Fibroblast of the aortic adventitia (primary cell): ENCODE measurements at regions not wholly inside any gene's neighbourhood (a gene's known extent, or its start where the extent isn't known, plus 50 kb on each side); places are given as distances from the start of the nearest gene placed in this dataset.

Source experiments
- DNase-seq: peaks from one replicate; pipeline ENCODE4 v3.0.0-alpha.2; 2010; ENCODE audit warnings: low read depth
- H3K4me3 ChIP-seq: 2 replicates; pipeline ENCODE4 v1.5.1; 2011; ENCODE audit warnings: low read depth, mild to moderate bottlenecking, control low read depth, low read length, moderate library complexity
- TF ChIP-seq, protein P1 (sequence below): IDR thresholded peaks from 2 replicates; pipeline ENCODE4 v1.5.1; 2011; ENCODE audit warnings: mild to moderate bottlenecking, low read length, control low read depth, inconsistent platforms; ENCODE audit not compliant: insufficient read depth

DNA sequence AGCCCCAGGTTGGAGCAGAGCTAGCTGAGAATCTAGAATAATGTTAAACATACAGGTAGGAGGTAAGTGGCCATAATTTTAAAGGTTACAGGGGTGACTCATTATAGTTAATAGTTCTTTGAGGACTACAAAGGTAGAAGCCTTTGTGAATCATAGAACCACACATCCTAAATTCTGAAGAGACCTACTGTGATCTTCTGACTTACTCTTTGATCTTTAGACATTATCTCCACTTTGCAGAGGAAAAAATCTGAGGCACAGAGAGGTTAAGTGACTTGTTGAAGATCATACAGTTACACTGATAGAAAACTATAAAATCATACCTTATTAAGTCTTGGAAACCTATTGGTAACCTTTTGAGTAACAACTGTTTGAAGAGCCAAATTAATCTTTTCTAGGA is 1051.3 kb upstream of the NRXN1 start:
- DNase-seq: no peak
- TF ChIP-seq, protein P1, sequence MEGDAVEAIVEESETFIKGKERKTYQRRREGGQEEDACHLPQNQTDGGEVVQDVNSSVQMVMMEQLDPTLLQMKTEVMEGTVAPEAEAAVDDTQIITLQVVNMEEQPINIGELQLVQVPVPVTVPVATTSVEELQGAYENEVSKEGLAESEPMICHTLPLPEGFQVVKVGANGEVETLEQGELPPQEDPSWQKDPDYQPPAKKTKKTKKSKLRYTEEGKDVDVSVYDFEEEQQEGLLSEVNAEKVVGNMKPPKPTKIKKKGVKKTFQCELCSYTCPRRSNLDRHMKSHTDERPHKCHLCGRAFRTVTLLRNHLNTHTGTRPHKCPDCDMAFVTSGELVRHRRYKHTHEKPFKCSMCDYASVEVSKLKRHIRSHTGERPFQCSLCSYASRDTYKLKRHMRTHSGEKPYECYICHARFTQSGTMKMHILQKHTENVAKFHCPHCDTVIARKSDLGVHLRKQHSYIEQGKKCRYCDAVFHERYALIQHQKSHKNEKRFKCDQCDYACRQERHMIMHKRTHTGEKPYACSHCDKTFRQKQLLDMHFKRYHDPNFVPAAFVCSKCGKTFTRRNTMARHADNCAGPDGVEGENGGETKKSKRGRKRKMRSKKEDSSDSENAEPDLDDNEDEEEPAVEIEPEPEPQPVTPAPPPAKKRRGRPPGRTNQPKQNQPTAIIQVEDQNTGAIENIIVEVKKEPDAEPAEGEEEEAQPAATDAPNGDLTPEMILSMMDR: no peak
- no peak overlapping the region for H3K4me3 ChIP-seq

GRCh38 chr2:52082646-52083045 is 1050.7 kb upstream of the NRXN1 start:
- no peak overlapping the region for H3K4me3 ChIP-seq
- TF ChIP-seq, protein P1: no peak
- DNase-seq: no peak

- no peak for DNase-seq
- H3K4me3 ChIP-seq: no peak overlapping the region
- TF ChIP-seq, protein P1: no peak
Observed at GRCh38 chr2:52079602-52080001, 1047.7 kb upstream of the NRXN1 start.

GRCh38 chr2:52077159-52077558 is 1045.2 kb upstream of the NRXN1 start:
- H3K4me3 ChIP-seq: no peak overlapping the region
- DNase-seq: no peak
- TF ChIP-seq, protein P1: no peak

DNA sequence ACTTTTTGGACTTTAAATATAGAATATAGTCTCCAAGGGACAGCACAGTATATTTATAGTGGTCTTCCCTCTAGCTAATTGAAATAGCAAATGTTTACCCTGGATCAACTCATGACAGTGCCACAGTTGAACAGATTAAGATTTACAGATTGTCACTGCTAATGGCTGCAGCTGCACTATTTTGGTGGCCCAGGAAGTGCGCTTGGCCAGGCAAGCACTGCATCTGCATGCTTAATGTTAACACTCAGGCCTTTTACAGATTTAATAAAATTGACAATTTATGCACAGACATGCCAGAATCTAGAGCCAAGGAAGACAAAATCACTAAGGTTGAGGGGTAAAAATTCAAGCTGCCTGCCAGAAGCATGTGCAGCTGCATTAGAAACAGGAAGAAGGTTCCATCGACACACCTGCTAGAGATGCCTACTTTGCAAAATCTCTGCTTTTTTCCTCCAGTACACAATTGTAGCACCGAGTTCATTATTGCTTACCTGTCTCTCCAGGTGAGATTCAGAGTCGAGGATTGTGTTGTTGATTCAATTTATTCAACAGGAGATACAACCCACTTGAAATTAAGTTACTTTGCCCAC is 1042.3 kb upstream of the NRXN1 start:
- DNase-seq: no peak
- TF ChIP-seq, protein P1: no peak

GRCh38 chr2:52072949-52073348 is 1041.0 kb upstream of the NRXN1 start:
- TF ChIP-seq, protein P1: no peak
- DNase-seq: no peak
- no peak overlapping the region for H3K4me3 ChIP-seq

More for the DNA sequence above, 1042.3 kb upstream of the NRXN1 start:
- no peak overlapping the region for H3K4me3 ChIP-seq

DNA sequence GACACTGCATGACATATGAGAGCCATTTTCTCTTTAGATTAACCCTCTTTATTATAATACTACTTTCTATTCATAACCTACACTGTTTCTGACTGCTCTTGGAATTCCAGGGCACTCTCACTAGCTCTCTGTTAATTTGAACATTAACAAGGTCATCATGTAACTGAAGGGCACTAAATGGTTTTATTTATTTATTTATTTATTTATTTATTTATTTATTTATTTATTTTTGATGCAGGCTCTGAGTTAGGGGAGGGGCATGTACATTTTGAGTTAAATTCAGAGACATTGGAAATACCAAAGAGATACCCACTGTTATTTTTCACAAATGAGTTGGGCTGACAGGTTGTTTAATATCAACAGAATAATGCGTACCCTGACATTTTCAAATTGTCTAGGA is 1038.7 kb upstream of the NRXN1 start:
- TF ChIP-seq, protein P1: no peak
- no peak for DNase-seq

More for the DNA sequence above, 1038.7 kb upstream of the NRXN1 start:
- no peak overlapping the region for H3K4me3 ChIP-seq
